GM19351 (cell line): ENCODE measurements at regions not wholly inside any gene's neighbourhood (a gene's known extent, or its start where the extent isn't known, plus 50 kb on each side); places are given as distances from the start of the nearest gene placed in this dataset.
"Not testable (repeated sequence)": the region's sequence is repeated elsewhere in the genome, so short reads cannot be mapped to it uniquely, and the experiment has no call there.

Experiments used
- ATAC-seq: cut with Tn5 transposase; IDR thresholded peaks from one replicate; pipeline ENCODE4 v1.9.1; 2021; ENCODE audit warnings: mild to moderate bottlenecking, moderate library complexity; ENCODE audit not compliant: unreplicated experiment

DNA sequence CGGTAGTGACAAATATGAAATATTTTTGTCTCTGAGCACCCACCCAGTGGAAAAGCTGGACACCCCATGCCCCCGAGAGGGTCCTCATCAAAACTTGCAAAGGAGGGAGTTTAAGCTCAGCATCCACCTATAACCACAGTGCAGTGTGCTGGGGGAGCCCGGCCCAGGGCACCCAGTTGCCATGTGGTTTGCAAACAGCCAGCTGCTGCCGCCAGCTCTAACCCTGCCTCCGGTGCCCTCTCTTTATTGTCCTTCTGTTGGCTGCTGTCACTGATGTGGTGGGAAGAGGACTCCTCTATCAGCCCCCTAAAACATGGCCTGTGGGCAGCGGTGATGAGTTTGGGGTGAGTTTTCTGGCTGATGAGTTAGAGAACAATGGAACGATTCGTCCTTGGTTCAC is 160.9 kb upstream of the MVB12B start:
- ATAC-seq, result no peak

DNA sequence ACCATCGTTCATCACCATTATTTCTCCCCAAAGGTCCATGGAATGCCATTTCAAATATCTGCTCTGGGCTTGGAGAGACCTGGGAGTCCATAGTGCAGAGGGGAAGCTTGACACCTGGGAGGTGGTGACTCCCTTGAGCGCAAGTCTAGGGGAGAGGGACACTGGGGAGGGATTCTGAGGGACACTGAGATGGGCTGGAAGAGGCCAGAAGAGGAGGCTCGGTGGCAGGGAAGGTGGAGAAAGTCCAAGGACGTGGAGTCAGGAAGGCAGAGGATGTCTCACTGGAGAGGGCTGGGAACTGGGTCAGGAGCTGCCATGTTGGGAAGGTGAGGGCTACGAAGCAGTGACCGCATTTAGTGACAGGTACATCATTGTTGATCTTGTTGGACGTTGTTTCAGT is 160.3 kb upstream of the MVB12B start:
- ATAC-seq, result no peak

DNA sequence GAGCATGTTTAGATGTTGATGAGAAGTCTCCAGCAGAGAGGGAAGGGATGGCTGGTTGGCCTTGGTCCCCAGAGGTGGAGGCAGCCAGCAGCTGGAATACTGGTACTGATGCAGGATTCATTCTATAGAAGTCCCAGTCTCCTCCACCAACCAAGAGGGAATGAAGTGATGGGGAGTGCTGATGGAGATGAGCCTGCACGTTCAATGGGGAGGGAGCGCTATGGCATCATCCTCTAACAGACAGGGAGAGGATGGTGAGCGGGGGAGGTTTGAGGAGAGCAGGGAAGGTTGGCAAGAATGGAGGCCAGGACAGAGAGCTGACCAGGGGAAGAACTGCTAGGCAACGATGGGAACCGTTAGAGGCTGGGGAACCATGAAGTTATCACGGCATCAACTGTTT is 159.8 kb upstream of the MVB12B start:
- no peak for ATAC-seq

DNA sequence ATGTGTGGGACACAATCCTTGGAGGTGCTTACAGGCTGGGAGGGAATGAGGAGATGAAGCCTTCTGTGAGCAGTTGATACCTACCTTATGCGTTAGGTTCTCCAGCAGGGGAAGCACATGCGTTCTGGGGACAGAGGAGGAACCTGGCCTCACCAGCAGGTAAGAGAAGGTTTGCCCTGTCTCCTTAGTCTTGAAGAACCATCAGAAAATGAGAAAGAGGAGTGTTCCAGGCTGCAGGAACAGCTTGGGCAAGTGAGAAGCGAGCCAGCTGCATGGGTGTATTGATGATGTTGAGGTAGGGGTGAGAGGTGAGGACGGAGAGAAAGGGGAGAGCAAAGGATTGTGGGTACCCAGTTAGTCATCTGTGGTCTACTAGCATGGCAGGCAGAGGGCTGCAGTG is 156.9 kb upstream of the MVB12B start:
- no peak for ATAC-seq

DNA sequence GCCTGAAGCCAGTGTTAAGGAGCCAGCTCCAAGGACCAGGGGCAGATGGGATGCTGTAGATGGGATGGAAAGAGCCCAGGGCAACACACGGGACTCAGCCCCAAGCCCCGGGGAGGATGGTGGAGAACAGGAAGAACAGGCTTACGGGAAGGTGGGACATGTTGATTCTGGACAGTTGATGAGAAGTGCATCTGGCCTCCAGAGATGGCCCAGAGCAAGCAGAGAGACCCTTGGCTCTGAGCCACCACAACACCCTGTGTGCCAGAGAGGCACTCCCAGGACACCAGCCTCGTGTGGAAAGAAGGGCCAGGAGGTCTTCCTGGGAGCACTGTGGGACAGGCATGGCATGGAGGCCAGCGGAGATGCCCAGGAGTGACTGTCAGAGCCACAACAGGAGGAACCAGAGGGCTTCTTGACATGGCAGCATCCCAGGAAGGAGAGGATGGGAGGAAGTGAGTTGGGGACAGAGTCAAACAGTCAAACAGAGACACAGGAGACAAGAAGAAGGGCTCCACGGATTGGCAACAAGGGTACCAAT is 156.3 kb upstream of the MVB12B start:
- ATAC-seq, result no peak

DNA sequence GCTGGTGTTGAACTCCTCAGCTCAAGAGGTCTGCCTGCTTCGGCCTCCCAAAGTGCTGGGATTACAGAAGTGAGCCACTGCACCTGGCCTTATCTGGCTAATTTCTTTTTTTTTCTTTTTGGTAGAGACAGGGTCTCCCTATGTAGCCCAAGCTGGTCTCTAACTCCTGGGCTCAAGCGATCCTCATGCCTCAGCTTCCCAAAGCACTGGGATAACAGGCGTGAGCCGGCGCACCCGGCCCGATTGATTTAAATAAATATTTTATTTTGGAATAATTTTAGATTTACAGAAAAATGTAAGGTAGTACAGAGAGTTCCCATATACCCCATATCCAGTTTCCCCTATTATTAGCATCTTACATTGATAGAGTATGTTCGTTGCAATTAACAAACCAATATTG is 155.0 kb upstream of the MVB12B start:
- ATAC-seq, result no peak

DNA sequence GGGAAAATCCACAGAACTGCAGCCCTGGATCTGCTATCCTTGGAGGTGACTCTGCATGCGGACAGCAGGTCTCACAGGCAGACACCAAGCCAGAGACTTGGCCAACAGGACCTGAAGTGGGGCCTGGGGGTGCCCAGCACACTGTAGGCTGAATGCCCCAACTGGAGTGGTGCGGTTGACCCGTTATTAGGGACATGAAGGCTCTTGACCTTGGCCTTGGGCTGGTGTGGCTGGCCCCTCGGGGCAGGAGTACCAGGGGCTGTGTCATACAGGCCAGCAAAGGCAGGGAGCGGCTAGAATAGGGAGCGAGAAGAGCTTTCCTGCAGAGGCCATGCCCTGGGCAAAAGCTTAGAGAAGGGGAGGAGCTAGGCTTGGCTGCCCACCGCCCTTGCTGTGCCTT is 153.2 kb upstream of the MVB12B start:
- no peak for ATAC-seq

DNA sequence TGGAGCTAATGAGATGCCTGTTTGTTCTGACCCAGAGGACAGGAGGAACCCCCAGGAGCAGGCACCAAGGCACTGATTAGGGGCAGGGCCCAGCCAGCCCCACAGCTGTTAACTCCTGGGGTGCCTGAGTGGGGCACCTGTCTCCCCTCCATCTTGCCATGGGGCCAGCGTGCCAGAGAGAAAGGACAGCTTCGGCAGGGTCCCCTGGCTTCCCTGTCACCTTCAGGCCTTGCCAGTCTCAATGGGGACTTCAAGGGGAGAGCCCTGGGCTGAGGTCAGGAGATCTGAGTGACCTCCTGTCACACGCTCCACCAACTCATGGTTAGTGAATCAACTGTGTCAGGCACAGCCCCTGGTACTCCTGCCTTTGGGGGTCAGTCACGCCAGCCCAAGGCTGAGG is 152.7 kb upstream of the MVB12B start:
- ATAC-seq, result no peak

DNA sequence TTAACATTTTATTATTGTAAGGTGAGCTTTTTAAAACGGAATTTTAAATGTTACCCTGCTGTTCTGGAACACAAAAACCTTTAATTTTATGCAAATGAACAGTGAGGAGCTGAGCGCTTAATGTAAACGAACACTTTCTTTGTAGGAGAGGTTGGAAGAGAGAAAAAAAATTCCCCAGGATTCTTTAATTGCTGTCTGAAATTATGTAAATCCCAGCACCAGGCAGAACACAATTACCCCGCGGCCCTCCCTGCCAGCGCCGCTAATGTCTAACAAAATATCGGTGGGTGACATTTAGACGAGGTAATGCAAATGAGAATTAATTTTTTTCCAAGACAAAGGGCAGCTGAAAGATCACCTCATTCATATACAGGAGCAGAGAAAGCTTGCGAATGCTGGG is 143.4 kb upstream of the MVB12B start:
- no peak for ATAC-seq

DNA sequence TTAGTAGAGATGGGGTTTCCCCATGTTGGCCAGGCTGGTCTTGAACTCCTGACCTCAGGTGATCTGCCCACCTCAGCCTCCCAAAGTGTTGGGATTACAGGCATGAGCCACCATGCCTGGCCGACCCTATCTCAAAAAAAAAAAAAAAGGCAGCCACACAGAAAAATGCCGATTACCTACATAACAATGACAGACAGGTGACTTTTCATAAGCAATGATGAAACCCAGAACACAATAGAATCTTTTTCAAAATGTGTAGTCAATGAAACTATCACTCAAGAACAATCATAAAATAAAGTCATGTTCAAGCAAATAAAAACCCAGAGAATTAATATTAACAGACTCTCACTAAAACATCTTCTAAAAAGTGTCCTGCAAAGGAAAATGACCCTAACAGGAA is 135.6 kb upstream of the MVB12B start:
- not testable (repeated sequence) for ATAC-seq

DNA sequence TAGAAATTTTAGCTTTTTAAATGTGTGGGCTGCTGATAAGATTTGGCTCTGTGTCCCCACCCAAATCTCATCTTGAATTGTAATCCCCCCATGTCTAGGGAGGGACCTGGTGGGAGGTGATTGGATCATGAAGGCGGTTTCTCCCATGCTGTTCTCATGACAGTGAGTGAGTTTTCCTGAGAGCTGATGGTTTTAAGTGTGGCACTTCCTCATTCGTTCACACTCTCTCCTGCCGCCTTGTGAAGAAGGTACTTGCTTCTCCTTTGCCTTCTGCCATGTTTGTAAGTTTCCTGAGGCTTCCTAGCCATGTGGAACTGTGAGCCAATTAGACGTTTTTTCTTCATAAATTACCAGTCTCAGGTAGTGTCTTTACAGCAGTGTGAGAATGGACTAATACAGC is 127.8 kb upstream of the MVB12B start:
- ATAC-seq, result no peak

DNA sequence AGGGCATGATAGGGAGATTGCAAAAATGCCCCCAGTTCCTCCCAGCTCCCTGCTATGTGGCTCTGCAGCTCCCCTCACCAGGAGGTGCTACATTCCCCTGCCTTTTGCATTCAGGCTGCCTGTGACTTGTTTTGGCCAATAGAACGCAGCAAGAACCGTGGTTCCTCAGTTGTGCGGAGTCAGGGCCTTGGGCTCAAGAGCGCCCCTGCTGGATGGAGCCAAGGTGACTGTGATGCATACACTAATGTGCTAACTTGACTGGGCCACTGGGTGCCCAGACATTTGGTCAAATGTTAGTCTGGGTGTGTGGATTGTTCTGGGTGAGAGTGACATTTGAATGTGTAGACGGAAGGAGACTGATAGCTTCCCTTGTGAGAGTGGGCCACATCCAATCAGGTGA is 123.3 kb upstream of the MVB12B start:
- ATAC-seq, result no peak

DNA sequence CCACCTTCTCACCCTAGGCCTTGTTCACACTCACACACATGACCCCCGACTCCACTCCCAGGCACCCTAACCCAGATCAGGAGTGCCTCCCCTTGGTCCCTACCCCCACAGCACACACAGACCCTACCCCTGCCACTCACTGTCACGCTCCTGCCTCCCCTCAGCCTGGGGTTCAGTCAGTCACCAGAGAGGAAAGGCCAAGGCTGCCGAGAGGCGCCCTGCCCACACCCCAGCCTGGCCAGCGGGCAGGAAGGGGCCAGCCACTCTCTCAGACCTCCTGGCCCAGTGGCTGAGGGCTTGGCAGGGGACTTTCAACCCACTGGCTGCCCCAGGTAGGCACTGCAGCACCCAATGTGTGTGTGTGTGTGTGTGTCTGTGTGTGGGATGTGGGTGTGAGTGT is 122.4 kb upstream of the MVB12B start:
- ATAC-seq, result no peak

DNA sequence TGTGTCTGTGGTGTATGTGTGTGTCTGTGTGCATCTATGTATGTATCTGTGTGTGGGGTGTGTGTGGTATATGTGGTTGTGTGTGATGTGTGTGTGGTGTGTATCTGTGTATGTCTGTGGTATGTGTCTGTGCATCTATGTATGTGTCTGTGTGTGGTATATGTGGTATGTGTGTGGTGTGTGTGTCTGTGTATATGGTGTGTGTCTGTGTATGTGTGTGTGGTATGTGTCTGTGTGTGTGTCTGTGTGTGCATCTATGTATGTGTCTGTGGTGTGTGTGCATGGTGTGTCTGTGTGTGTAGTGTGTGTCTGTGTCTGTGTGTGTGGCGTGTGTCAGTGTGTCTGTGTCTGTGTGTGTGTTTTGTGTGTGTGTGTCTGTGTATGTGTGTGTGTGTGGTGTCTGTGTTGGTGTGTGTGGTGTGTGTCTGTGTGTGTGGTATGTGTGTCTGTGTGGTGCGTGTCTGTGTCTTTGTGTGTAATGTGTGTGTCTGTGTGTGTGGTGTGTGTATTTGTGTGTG is 121.9 kb upstream of the MVB12B start:
- ATAC-seq, result no peak

DNA sequence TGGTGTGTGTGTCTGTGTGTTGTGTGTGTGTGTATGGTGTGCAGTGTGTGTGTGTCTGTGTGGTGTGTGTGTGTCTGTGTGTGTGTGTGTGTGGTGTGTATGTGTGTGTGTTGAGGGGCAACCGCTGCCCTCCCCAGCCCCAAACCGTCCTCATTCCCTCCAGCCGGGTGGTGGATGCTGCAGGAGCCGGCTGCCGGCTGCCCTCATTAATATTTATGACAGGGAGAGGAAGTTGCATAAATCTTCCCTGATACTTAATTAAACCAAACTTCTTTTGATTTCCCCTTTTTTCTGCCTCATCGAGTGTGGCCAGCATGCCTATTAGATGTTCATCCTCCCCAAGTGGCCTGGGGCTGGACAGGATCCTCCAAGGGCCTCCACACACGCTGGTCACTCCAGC is 121.4 kb upstream of the MVB12B start:
- no peak for ATAC-seq

DNA sequence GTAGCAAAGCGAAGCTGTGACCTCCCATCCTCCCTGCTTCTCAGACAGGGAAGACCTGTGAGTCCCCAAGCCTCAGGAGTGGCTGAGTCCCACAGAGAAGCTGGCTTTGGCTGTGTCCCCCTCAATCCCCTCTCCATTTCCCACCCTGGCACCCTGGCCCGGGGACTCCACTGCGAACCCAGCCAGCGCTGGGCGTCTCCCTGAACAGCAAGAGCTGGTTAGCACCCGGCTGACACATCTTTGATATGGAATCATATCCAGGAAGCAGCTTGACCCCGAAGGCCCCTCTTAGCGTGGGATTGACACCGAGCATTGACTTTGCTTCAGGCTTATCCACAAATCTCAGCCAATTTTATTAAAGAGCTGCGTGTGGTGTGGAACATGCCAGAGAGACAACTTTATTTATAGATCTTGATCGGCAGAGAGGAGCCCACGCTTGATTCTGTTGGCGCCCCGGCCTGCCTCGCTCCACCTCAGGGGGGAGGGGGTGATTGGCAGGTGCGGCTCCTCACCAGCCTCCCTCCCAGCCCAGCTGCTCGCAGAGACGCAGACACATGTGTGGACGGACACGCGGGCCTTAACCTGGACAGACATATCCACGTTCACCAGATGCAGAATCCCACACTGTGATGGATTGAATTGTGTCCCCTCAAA is 120.7 kb upstream of the MVB12B start:
- ATAC-seq, result no peak

DNA sequence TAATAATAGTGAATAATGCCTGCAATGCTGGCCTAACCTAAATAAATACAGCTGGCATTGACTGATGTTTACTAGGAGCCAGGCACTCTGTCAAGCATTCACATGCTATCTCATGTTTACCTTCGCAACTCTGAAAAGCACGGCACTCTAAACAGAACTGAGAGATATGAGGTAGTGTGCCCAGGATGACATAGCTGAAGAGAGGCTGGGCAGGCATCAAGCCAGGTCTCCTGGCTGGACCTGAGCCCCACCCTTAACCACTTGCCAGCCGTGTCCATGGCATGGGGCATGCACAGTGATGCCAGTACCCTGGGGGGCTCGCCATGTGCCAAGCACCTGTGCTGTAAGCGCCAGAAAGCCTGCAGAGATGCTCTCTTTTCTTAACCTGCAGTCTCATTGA is 119.4 kb upstream of the MVB12B start:
- ATAC-seq, result no peak

DNA sequence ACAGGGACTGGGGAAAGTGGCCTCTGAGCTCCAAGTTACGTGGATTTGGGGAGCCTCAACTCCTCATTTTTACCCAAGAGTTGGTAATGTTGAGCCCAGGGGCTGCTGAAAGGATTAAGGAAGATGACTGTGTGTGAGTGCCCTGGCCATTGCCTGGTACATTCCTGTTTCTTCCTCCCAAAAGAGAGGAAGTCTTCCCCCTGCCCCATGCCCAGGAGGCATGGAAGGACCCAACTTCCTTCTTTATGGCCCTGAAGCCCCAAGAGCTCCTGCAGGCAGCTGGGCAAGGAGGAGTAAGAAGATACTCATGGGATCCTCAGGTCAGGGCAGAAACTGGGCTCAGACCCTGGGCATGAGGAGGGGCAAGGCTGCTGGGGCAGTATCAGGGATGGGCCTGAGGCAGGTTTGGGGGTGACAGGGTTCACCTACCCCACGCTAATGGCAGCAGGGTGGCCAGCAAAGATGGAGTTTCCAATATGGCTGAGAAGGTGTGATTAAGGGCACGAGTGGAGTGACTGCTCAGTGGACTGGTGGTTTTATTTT is 118.3 kb upstream of the MVB12B start:
- no peak for ATAC-seq

DNA sequence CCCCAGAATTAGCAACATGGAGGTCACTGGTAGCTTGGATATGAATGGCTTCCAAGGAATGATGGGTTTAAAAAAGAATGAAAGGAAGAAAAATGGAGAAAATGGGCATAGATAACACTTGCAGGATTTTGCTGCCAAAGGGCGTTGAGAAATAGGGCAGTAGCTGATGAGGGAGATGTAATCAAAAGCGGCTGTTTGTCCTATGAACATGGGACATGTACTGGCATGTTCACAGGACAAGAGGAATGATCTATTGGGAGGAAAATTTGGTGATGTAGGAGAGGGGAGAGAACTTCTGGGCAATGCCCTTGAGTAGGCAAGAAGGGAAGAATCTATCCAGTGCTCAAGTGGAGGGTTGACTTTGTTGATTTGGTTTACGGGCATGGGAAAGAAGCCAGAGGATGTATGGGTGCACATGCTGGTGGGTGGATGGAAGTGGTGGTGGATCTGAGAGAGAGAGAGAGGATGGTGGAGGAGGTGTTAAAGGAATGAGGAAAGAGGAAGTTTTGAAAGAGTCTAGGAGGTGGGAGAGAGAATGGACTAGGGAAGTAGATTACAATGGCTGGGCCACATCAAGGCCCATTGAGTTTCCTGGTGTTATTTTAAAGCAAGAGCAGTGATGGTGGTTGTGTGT is 115.1 kb upstream of the MVB12B start:
- ATAC-seq, result no peak

DNA sequence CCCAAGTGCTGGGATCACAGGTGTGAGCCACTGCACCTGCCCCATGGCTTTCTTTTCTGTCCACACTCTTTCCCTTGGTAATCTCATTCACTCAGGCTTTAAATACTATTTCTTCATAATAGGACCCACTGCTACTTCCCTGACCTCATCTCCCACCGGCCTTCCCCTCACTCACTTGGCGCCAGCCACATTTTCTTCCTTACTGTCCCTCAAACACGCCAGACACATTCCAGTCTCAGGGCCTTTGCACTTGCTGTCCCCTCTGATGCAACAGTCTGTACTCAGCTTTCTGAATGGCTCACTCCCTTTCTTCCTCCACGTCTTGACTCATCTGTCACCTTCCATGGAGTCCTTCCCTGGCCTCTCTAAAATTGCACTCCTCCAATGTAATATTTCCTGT is 111.1 kb upstream of the MVB12B start:
- ATAC-seq, result no peak

DNA sequence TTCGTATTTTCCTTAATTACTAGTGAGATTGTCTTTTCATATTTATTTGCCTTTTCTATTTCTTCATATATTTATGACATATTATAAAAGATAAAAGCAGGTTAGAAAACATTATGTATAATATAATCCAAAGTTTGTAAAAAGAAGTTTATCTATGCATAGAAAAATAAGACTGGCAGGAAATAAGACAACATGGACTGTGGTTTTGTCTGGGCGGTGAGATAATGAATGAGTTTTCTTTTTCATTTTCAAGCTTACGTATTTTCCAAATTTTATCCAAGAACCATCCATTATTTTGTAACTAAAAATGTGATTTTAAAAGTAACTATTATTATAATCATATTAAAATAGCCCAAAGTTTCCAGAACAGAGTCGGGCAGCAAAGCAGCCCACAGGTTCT is 109.8 kb upstream of the MVB12B start:
- ATAC-seq, result no peak

DNA sequence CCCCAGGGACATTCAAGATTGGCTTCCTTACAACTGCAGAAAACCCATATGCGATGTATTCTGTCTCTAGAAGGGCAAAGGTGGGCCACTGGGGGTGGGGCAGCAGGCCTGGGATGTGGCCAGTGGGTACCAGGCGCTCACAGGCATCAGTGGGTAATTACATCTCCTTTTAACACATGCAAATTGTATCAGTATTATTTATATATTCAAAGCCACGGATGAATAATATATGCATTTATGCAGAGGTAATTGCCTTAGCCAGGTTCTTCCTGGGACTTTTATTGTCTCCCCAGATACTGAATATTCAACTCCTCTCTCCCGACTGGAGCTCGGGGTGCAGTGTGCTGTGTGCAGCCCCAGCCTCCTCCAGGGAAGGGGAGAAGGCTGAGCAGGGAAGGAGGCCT is 109.4 kb upstream of the MVB12B start:
- ATAC-seq, result no peak
